ENCODE measurements at regions not wholly inside any gene's neighbourhood (a gene's known extent, or its start where the extent isn't known, plus 50 kb on each side); places are given as distances from the start of the nearest gene placed in this dataset.

- Mint-ChIP-seq H3K27me3 (ENCODE audit: insufficient read depth) (no peaks in the 10 kb centered on the region), H3K27ac (no peak overlapping the region), H3K36me3 (ENCODE audit: low read depth) (no peaks in the 10 kb centered on the region), H3K4me3 (no peak overlapping the region), H3K9me3 (no peaks in the 10 kb centered on the region), H3K4me1 (ENCODE audit: low read depth) (no peaks in the 10 kb centered on the region)
- no peak for DNase-seq (ENCODE audit: low spot score)
- intact Hi-C loops (cut with micrococcal nuclease): no loop called here
Observed at GRCh38 chr1:79633456-79633855, 626.9 kb upstream of the ADGRL4 start.

DNA sequence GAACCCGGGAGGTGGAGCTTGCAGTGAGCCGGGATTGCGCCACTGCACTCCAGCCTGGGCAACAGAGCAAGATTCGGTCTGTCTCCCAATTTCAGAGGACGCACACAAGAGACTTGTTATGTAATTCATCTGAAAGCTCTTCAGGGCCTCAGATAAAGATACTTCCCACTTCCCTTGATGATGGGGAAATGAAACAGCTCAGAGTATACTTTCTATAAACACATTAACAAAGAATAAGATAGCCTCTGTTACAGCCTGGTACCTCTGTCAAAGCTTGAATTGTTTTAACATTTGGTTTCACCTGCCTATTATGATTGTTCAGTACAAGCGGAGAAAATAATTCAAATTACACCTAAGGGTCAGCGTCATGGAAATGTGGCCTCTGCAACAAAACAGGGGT lies 622.9 kb upstream of the ADGRL4 start:
- H3K9me3 Mint-ChIP-seq: no peaks in the 10 kb centered on the region
- no peak overlapping the region for H3K4me3 Mint-ChIP-seq
- no peaks in the 10 kb centered on the region for H3K36me3 Mint-ChIP-seq (ENCODE audit: low read depth)
- no peaks in the 10 kb centered on the region for H3K4me1 Mint-ChIP-seq (ENCODE audit: low read depth)
- no peak overlapping the region for H3K27ac Mint-ChIP-seq
- no peak for DNase-seq (ENCODE audit: low spot score)
- intact Hi-C loops (cut with micrococcal nuclease): no loop called here
- H3K27me3 Mint-ChIP-seq (ENCODE audit: insufficient read depth): no peaks in the 10 kb centered on the region

- no peak overlapping the region for H3K27ac Mint-ChIP-seq
- H3K36me3 Mint-ChIP-seq (ENCODE audit: low read depth): no peaks in the 10 kb centered on the region
- no peak for DNase-seq (ENCODE audit: low spot score)
- H3K4me3 Mint-ChIP-seq: no peak overlapping the region
- H3K9me3 Mint-ChIP-seq: peaks cover 15% of the 10 kb centered on the region
- H3K4me1 Mint-ChIP-seq (ENCODE audit: low read depth): no peaks in the 10 kb centered on the region
- no peaks in the 10 kb centered on the region for H3K27me3 Mint-ChIP-seq (ENCODE audit: insufficient read depth)
- intact Hi-C loops (cut with micrococcal nuclease): no loop called here
Observed at GRCh38 chr1:79617777-79618176, 611.2 kb upstream of the ADGRL4 start.

- intact Hi-C loops (cut with micrococcal nuclease): no loop called here
- no peaks in the 10 kb centered on the region for H3K36me3 Mint-ChIP-seq (ENCODE audit: low read depth)
- DNase-seq (ENCODE audit: low spot score): no peak
Observed at GRCh38 chr1:79614762-79615161, 608.2 kb upstream of the ADGRL4 start.

GRCh38 chr1:79614106-79614505 lies 607.6 kb upstream of the ADGRL4 start:
- Mint-ChIP-seq H3K4me1 (ENCODE audit: low read depth) (no peaks in the 10 kb centered on the region), H3K4me3 (no peak overlapping the region), H3K27ac (no peak overlapping the region), H3K9me3 (peaks cover 10% of the 10 kb centered on the region), H3K36me3 (ENCODE audit: low read depth) (no peaks in the 10 kb centered on the region), H3K27me3 (ENCODE audit: insufficient read depth) (no peaks in the 10 kb centered on the region)
- DNase-seq (ENCODE audit: low spot score): no peak
- intact Hi-C loops (cut with micrococcal nuclease): no loop called here

More at GRCh38 chr1:79614762-79615161, 608.2 kb upstream of the ADGRL4 start:
- H3K27ac Mint-ChIP-seq: no peak overlapping the region
- H3K27me3 Mint-ChIP-seq (ENCODE audit: insufficient read depth): no peaks in the 10 kb centered on the region
- H3K9me3 Mint-ChIP-seq: peaks cover 10% of the 10 kb centered on the region
- no peak overlapping the region for H3K4me3 Mint-ChIP-seq
- no peaks in the 10 kb centered on the region for H3K4me1 Mint-ChIP-seq (ENCODE audit: low read depth)

DNA sequence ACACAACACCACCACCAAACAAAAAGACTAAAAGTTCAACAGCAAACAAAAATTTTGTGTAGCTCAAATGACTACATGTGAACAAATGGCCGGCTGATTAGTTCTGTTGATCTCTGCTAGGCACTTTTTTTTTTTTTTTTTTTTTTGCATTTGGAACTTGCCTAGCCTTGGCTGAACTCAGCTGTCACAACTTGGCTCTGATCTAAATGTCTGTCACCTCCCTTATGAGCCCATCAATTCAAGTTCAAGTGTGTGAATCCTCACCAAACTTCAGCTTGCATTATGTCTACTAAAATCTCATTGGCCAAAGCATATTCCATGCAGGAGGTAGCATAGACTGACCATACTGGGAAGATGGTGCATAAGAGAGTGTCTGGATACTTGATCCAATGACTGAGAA lies 606.5 kb upstream of the ADGRL4 start:
- H3K36me3 Mint-ChIP-seq (ENCODE audit: low read depth): no peaks in the 10 kb centered on the region
- no peak for DNase-seq (ENCODE audit: low spot score)
- no peak overlapping the region for H3K4me3 Mint-ChIP-seq
- H3K27ac Mint-ChIP-seq: no peak overlapping the region
- intact Hi-C loops (cut with micrococcal nuclease): no loop called here
- no peaks in the 10 kb centered on the region for H3K4me1 Mint-ChIP-seq (ENCODE audit: low read depth)
- H3K9me3 Mint-ChIP-seq: peaks cover 4% of the 10 kb centered on the region
- no peaks in the 10 kb centered on the region for H3K27me3 Mint-ChIP-seq (ENCODE audit: insufficient read depth)

GRCh38 chr1:79604490-79605198 lies 598.1 kb upstream of the ADGRL4 start:
- Mint-ChIP-seq H3K9me3 (no peaks in the 10 kb centered on the region), H3K4me1 (ENCODE audit: low read depth) (no peaks in the 10 kb centered on the region), H3K27ac (no peak overlapping the region), H3K4me3 (no peak overlapping the region), H3K27me3 (ENCODE audit: insufficient read depth) (no peaks in the 10 kb centered on the region), H3K36me3 (ENCODE audit: low read depth) (no peaks in the 10 kb centered on the region)
- no peak for DNase-seq (ENCODE audit: low spot score)
- intact Hi-C loops (cut with micrococcal nuclease): no loop called here

DNA sequence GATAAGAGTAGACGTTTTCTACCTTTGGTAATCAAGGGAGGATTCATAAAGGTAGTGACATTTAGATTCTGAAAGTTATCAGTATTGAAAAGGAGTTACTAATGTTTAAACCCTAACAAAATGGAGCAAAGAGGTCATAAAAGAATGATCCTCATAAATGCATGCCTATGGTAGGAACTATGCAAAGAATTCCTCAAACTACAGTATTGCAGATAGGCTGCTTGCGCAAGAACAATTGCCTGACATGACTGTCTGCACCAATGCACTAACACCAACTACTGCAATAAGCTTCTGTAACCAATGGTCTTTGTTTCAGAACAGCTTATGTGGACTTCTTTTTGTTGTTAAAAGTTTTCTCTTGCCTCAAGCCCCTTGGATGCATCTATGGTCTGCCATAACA lies 597.3 kb upstream of the ADGRL4 start:
- Mint-ChIP-seq H3K4me1 (ENCODE audit: low read depth) (no peaks in the 10 kb centered on the region), H3K27me3 (ENCODE audit: insufficient read depth) (no peaks in the 10 kb centered on the region), H3K4me3 (no peak overlapping the region), H3K27ac (no peak overlapping the region), H3K9me3 (no peaks in the 10 kb centered on the region), H3K36me3 (ENCODE audit: low read depth) (no peaks in the 10 kb centered on the region)
- no peak for DNase-seq (ENCODE audit: low spot score)
- intact Hi-C loops (cut with micrococcal nuclease): no loop called here

- intact Hi-C loops (cut with micrococcal nuclease): no loop called here
- H3K27ac Mint-ChIP-seq: no peak overlapping the region
- H3K36me3 Mint-ChIP-seq (ENCODE audit: low read depth): no peaks in the 10 kb centered on the region
- no peaks in the 10 kb centered on the region for H3K27me3 Mint-ChIP-seq (ENCODE audit: insufficient read depth)
- no peaks in the 10 kb centered on the region for H3K9me3 Mint-ChIP-seq
- no peak overlapping the region for H3K4me3 Mint-ChIP-seq
- no peak for DNase-seq (ENCODE audit: low spot score)
- no peaks in the 10 kb centered on the region for H3K4me1 Mint-ChIP-seq (ENCODE audit: low read depth)
Observed at GRCh38 chr1:79599257-79599656, 592.7 kb upstream of the ADGRL4 start.

- Mint-ChIP-seq H3K27me3 (ENCODE audit: insufficient read depth) (no peaks in the 10 kb centered on the region), H3K9me3 (no peaks in the 10 kb centered on the region), H3K4me3 (no peak overlapping the region), H3K4me1 (ENCODE audit: low read depth) (no peaks in the 10 kb centered on the region), H3K27ac (no peak overlapping the region), H3K36me3 (ENCODE audit: low read depth) (no peaks in the 10 kb centered on the region)
- DNase-seq (ENCODE audit: low spot score): no peak
- intact Hi-C loops (cut with micrococcal nuclease): no loop called here
Observed at GRCh38 chr1:79595931-79596330, 589.4 kb upstream of the ADGRL4 start.

DNA sequence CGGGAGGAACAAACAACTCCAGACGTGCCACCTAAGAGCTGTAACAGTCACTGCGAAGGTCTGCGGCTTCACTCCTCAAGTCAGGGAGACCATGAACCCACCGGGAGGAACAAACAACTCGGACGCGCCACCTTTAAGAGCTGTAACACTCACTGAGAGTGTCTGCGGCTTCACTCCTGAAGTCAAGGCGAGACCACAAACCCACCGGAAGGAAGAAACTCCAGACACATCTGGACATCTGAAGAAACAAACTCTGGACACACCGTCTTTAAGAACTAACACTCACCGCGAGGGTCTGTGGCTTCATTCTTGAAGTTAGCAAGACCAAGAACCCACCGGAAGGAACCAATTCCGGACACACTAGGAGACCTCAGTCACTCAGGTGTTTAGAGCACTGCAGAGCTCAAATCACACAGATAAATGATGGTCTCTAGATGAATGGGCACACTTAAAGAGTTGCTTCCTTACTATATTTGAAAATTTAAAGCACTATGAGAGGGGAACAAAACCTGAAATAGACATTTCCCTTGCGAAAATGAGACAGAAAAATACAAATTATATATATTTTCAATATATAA lies 587.7 kb upstream of the ADGRL4 start:
- Mint-ChIP-seq H3K4me1 (ENCODE audit: low read depth) (no peaks in the 10 kb centered on the region), H3K27ac (no peak overlapping the region), H3K27me3 (ENCODE audit: insufficient read depth) (no peaks in the 10 kb centered on the region), H3K9me3 (no peaks in the 10 kb centered on the region), H3K4me3 (no peak overlapping the region), H3K36me3 (ENCODE audit: low read depth) (no peaks in the 10 kb centered on the region)
- no peak for DNase-seq (ENCODE audit: low spot score)
- intact Hi-C loops (cut with micrococcal nuclease): no loop called here

- DNase-seq (ENCODE audit: low spot score): no peak
- intact Hi-C loops (cut with micrococcal nuclease): no loop called here
- no peaks in the 10 kb centered on the region for H3K9me3 Mint-ChIP-seq
- no peak overlapping the region for H3K27ac Mint-ChIP-seq
- no peaks in the 10 kb centered on the region for H3K36me3 Mint-ChIP-seq (ENCODE audit: low read depth)
- H3K4me3 Mint-ChIP-seq: no peak overlapping the region
- no peaks in the 10 kb centered on the region for H3K27me3 Mint-ChIP-seq (ENCODE audit: insufficient read depth)
- H3K4me1 Mint-ChIP-seq (ENCODE audit: low read depth): no peaks in the 10 kb centered on the region
Observed at GRCh38 chr1:79592707-79593106, 586.2 kb upstream of the ADGRL4 start.

DNA sequence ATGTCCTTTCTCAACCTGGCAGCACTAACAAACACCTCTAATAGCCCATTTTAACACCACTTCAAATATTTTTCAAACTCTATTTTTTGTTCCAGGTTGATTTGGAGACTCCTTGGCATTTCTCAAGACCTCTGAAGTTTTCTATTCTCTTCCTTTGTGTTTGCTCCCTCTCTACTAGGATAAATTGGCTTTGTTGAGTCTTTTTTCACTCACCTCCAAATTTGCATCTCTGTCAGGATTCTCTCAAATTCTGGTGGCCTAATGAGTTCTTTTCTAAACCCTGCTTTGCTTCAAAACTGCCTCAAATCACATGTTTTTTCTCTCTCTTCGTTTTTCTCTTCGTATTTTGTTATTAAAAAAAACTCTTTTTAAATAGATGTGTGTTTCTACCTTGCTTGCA lies 582.2 kb upstream of the ADGRL4 start:
- Mint-ChIP-seq H3K27me3 (ENCODE audit: insufficient read depth) (no peaks in the 10 kb centered on the region), H3K36me3 (ENCODE audit: low read depth) (no peaks in the 10 kb centered on the region), H3K4me1 (ENCODE audit: low read depth) (no peaks in the 10 kb centered on the region), H3K9me3 (no peaks in the 10 kb centered on the region), H3K27ac (no peak overlapping the region), H3K4me3 (no peak overlapping the region)
- intact Hi-C loops (cut with micrococcal nuclease): no loop called here
- DNase-seq (ENCODE audit: low spot score): no peak

DNA sequence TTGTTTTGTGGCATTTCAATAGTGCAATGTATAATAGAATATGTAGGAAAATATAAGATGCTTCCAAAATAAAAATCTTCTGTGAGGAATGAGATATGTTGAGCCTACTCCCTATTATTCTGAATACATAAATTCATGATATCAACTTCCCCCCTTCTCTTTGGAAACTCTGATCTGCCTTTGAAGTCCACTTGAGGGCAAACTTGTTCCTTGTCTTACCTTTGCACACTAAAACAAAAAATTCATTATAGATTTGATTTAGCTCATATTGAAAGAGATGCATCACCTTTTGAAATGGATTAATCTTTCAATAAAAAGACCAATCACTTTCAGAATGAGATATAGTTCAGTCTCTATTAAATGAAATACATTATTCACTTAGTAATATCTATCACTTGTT lies 580.7 kb upstream of the ADGRL4 start:
- H3K27me3 Mint-ChIP-seq (ENCODE audit: insufficient read depth): no peaks in the 10 kb centered on the region
- H3K4me1 Mint-ChIP-seq (ENCODE audit: low read depth): no peaks in the 10 kb centered on the region
- DNase-seq (ENCODE audit: low spot score): no peak
- H3K36me3 Mint-ChIP-seq (ENCODE audit: low read depth): no peaks in the 10 kb centered on the region
- no peak overlapping the region for H3K4me3 Mint-ChIP-seq
- no peak overlapping the region for H3K27ac Mint-ChIP-seq
- H3K9me3 Mint-ChIP-seq: peaks cover 4% of the 10 kb centered on the region
- intact Hi-C loops (cut with micrococcal nuclease): no loop called here

Measured in activated T-helper 1 cell treated with anti-CD3 and anti-CD28 coated beads, Interleukin-12 subunit alpha, Interleukin-12 subunit beta, Interleukin-2, Interleukin-4 antibody, amounts not matched to agents 30 ng/mL and 10 ng/mL and 1 ng/mL, durations not matched to agents 14 hours and 24 hours and 36 hours (primary cell).